ENCODE measurements at regions not wholly inside any gene's neighbourhood (a gene's known extent, or its start where the extent isn't known, plus 50 kb on each side); places are given as distances from the start of the nearest gene placed in this dataset.

- no peak for TF ChIP-seq ZNF274 (IDR thresholded peaks at IDR 0.05; ENCODE audit: low read depth, low read length)
- no peak for TF ChIP-seq YY1 (IDR thresholded peaks at IDR 0.05; ENCODE audit: insufficient read depth, insufficient read length)
- TF ChIP-seq SUZ12 (IDR thresholded peaks at IDR 0.05; ENCODE audit: extremely low read depth, insufficient read depth, insufficient read length): no peak
Measured at GRCh38 chr6:125512621-125513020, 210.9 kb upstream of the HDDC2 start.

All from NT2/D1 (cell line).